Stimulated activated CD8-positive, alpha-beta memory T cell treated with anti-CD3 and anti-CD28 coated beads, Interleukin-12 subunit alpha, Interleukin-12 subunit beta, amount 100 ng/mL, for 24 hours (primary cell): ENCODE measurements at regions not wholly inside any gene's neighbourhood (a gene's known extent, or its start where the extent isn't known, plus 50 kb on each side); places are given as distances from the start of the nearest gene placed in this dataset.

ENCODE experiments used
- DNase-seq: peaks from one replicate; pipeline ENCODE4 v3.0.0-alpha.2; 2020; ENCODE audit errors: extremely low read depth

DNA sequence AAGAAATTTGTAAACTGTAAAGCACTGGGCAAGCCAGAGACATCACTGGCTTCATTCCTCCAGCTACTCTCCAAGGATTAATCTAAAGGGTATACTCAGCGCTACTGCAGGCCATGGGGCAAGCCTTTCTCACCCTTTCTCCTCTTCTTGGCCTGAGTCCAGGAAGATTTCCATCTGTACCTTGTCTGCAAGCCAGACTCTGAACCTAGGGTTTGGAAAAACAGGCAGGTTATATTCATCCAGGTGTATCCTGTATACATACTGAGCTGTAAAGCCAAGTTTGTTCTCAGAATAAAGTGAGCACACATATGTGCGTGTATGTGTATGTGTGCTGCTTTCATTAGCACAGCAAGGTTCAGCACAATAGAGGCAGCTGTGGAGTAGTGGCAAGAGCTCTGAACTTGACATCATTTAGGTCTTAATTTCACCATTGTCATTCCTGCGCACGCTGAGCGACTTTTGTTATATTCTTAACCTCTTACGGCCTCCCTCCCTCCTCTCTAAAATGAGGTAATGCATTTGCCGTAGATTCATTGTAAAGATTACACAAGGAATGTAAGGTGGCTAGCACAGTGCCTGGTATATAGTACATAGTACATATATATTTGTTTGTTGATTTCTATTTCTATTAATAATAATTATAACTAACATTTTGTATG lies 128.1 kb upstream of the JUN start:
- DNase-seq, result no peak

- no peak for DNase-seq
These were observed 131.1 kb upstream of the JUN start for GRCh38 chr1:58914925-58915324.

- DNase-seq, result no peak
These were observed 133.6 kb upstream of the JUN start for GRCh38 chr1:58917436-58917835.

DNA sequence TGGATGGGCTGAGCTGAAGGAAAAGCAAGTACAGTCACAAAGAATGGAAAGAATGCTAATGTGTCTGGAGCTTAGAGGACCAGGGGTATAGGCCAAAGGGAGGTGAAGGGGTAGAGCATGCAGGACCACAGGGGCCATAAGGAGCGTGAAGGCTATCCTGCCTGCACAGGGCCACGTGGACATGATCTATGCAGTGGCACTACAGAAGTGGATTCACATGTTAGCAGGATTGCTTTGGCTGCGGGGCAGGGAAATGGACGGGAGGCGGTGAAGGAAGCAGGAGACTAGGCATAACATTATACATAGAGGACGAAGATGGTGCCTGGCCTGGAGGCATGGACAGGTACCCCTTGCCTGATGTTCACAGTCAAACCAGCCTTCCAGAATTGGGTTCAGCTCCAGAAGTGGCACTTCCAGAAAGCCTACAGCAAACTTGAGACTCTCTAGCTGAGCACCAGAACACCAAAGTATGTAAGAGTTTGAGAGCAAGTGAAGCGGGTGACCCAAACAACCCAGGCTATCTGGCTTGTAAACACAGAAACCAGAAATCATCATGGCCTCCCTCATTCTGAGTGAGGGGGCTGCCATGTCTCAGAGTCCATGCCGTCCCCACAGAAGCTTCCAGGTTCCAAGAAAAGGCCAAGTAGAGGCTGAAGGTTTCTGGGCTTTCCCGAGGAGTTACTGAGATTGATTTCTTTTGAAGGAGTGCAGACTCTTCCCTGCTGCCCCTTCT lies 135.5 kb upstream of the JUN start:
- DNase-seq, result no peak

DNA sequence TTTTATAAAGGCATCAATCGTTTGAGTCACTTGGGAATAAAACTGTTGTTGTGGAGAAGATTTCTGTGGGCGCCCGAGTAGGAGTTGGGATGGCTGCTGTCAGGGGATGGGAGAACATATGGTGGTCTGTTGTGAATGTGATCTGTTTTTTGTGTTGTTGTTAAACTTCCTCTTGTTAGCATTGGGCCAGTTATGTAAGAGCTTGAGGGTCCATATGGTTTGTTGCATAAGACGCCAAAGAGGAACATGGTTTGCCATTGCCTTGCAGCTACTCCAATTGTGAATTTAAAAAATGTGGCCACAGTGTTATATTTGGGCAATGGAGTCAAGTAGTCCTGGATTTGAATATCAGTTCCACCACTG lies 136.1 kb upstream of the JUN start:
- DNase-seq, result no peak

DNA sequence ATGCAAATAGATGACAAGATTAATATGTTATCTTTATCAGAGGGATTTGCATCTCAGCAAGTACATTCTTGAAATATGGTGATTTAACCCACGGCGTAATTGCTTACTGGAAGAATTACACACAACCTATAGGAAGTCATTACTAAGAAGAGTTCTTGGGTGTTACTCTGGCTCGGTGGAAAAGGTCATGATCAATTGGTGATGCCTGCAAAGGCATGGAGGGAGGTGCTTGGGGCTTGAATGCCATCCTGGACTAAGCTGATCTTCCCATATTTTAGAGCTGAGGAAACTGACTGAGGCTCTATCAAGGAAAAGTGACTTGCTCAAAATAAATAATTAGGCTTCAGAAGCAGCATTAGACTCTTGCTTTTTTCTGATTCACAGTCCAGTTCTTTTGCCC lies 137.5 kb upstream of the JUN start:
- no peak for DNase-seq

DNA sequence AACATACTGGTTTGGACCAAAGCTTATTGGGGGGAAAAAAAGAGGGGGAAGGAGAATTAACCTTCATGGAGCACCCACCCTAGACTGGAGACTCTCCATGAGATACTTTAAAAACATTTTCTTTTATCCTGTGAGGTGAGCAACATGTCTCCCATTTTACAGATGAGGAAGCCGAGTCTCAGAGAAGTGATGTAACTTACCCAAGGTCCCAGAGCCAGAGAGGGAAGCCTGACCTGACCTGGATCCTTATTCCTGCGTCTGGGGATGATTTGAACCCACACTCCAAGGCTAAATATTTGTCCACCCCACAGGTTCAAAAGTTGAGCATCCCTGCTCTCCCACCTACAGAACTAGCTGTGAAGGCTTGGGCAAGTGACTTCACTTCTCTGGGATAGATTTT lies 137.9 kb upstream of the JUN start:
- no peak for DNase-seq

DNA sequence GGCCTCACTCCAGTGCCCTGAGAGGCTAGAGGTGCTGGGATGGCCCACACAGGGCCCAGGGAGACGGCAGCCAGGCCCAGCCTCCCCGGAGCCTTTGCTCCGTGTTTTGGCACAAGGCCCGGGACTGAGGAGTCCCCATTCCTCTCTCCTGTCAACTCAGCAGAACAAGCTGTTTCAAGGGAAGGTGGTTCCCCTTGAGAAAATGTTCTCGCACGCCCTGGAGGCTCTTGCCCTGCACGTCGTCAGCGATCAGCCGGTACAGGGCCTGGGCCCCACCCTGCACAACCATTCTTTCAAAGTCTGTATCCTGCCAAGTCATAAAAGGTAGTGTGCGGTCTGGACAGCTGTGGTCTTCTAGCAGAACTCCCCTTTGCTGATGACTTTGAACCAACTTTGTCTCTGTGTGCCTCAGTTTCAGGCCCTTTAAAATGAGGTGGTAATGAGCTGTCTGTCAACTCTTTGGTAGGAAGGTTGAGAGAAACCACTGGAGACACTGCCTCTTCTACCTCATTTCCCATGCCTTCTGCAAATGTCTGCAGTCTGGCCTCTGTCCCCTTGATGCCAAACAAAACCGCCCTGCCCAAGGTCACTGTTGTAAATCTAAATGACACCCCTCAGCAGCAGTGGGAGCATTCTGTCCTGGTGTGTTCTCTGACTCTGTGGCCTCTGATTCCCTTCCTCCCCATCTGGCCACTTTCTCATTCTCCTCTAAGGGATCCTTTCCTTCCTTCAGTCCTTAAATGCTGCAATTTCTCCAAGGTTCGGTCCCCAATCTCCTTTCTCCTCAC lies 138.6 kb upstream of the JUN start:
- peak; percentile 9 for DNase-seq

DNA sequence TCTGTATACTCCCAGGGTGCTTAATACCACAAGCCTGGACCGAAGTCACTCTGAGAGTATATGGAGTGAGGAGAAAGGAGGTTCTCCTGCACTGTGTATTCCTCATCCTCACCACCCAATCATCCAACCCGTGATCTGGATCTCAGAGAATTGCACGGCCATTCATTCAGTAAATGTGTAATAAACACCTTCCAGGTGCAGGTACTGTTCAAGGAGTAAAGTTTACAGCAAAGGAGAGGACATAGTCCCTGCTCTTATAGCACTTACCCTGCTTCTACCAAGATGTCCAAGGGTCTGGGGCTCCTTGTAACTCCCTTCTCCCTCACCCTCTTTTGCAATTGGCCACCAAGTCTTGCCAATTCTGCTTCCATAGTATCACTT lies 139.2 kb upstream of the JUN start:
- no peak for DNase-seq

DNA sequence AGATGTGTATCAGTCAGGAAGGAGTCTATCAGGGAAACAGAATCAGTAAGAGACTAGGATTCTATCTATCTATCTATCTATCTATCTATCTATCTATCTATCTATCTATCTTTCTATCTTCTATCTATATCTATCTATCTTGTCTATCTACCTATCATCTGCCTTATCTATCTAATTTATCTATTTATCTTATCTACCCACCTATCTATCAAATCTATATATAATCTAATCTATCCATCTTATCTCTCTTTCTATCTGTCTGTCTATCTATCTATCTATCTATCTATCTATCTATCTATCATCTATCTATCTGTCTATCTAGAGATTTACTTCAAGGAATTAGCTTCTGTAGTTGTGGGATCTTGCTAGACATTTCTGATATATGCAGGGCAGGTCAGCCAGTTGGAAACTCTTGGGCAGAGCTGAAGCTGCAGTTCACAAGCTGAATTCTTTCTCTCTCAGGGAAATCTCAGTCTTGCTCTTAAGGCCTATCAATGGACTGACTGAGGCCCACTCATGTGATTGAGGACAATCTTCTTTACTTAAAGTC lies 140.2 kb upstream of the JUN start:
- DNase-seq, result no peak

- no peak for DNase-seq
These were observed 141.0 kb upstream of the JUN start for GRCh38 chr1:58924821-58925220.

DNA sequence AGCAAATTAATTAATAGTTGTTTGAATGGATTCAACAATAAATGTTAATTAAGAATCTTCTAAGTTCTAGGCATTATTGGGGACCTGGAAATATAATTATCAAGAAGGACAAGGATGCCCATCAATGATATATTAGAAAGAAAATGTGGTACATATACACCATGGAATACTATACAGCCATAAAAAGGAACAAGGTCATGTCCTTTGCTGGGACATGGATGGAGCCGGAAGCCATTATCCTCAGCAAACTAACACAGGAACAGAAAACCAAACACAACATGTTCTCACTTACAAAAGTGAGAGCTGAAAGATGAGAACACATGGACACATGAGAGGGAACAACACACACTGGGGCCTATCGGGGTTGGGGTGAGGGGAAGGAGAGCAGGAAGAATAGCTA lies 141.4 kb upstream of the JUN start:
- no peak for DNase-seq

DNA sequence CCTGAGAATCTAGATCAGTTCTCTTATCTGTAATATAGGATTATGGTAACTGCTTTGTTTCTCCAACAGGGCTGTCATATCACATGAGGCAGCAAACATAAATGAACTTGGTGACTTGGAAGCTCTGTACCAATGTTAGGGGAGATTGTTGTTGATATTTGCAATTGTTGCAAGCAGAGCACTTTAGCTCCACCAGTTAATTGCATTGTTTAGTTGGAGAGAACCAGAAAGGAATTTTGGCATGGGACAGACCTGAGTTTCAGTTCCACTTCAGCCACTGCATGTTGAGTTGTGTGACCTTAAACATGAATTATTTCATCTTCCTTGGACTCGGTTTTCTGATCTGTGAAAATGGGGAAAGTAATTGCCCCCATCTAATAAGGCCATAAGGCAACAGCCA lies 142.3 kb upstream of the JUN start:
- no peak for DNase-seq

DNA sequence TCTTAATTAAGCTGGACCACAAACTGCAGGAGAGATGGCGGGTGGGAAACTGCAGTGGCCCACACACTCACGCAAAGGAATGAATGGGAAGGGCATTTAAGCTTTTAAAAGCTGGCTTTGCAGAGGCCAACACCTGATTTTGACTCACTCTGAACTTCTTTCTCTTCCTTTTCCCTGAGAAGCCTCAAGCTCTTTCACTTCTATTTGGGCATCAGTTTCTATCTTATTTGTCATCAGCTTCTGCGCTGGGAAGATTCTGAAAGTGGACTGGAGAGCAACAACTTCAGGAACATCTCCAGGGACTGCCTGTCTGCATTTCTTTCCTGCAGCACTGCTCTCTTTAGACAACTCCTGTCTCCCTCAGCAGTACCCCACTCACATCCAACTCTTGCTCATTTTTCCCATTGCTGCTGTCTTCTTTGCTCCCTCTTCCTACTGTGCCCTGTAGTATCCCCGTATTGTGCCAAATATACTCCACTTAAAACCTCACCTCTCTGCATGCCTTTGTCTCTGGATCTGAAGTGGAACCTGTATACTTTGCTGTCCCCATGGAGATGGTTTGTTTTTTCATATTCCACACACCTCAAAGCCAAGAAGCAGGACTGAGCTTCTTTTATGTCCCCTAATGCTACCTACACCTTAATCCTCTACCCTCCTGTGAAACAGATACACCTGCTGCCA lies 143.3 kb upstream of the JUN start:
- DNase-seq, result no peak

- DNase-seq, result no peak
These were observed 143.9 kb upstream of the JUN start for GRCh38 chr1:58927722-58928085.

- no peak for DNase-seq
These were observed 144.7 kb upstream of the JUN start for GRCh38 chr1:58928514-58928913.

- DNase-seq, result no peak
These were observed 146.0 kb upstream of the JUN start for GRCh38 chr1:58929671-58930325.

- no peak for DNase-seq
These were observed 147.2 kb upstream of the JUN start for GRCh38 chr1:58931024-58931423.

- DNase-seq, result no peak
These were observed 147.9 kb upstream of the JUN start for GRCh38 chr1:58931756-58932155.

DNA sequence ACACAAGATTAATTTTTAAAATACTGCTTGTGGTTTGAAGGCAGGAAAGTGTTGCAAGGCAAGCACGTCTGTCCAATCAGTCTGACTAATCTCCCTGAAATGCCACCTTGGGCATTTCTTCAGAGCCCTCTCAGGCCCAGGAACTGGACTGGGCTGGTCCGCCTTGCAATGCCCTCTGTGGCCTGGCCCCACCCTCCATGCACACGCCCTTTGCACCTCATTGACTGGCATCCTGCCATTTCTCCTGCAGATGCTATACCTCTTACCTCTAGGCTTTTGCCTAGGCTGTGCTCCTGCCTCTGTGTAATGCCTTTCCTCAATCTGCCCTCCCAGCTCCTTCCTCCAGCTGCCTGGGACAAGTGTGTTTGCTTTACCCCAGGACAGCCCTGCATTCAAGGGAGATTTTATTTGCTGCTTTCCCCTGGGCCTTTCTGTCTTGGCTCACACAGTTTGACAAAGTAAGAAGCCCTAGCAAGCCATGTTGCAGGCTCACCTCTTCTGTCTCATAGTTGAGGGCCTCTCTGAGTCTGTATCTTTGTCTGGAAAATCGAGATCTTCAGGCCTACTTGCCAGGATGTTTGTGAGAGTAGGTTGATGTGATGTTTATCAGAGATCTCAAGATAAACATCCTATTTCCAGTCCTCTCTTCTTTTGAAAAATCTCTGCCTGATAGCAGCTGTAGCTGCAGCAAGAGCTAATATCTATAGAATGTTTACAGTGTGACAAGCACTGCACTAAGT lies 149.2 kb upstream of the JUN start:
- DNase-seq, result no peak

- no peak for DNase-seq
These were observed 149.7 kb upstream of the JUN start for GRCh38 chr1:58933599-58933926.
